ENCODE measurements at regions not wholly inside any gene's neighbourhood (a gene's known extent, or its start where the extent isn't known, plus 50 kb on each side); places are given as distances from the start of the nearest gene placed in this dataset.
A peak's percentile ranks its signal among the peaks of the same experiment; 100 is the strongest.

- no peak for TF ChIP-seq CEBPZ (IDR thresholded peaks at IDR 0.05; ENCODE audit: low read length)
Observed at GRCh38 chr9:75803130-75803529, 87.3 kb upstream of the PCSK5 start (continued).

DNA sequence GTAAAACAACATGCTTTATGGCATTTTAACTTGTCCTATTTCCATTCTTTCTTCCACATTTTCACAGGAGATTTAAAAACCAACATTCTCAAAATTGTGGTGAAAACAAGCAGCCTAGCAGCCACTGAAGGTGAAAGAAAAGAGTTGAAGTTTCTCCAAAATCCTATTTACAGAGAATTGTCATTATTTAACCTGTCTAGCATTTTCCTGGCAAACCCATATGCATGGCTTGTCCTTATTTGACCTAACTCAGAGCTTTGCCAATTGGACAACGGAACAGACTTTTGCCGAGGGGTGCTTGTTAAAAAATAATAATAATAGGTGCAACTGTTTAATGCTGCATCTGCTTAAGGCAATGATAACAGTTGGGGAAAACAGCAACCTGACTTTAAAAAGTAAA lies 80.4 kb upstream of the PCSK5 start:
- H3K9ac ChIP-seq (ENCODE audit: insufficient read depth, low read depth, low read length): no peak overlapping the region
- H3K79me2 ChIP-seq (ENCODE audit: insufficient read depth, low read length): no peaks in the 10 kb centered on the region
- H3K4me2 ChIP-seq (ENCODE audit: low read depth, low read length): no peak overlapping the region
- no TSS peak for BruUV-seq (replicated peaks)
- H3K9me3 ChIP-seq (ENCODE audit: low read length): peaks cover 39% of the 10 kb centered on the region
- WGBS (ENCODE audit: low lambda C conversion rate): 2% methylated on average over 2 of the region's 2 CpGs
- FAIRE-seq: no peak
- TF ChIP-seq ZNF235 (CRISPR knock-in tag; IDR thresholded peaks at IDR 0.05; ENCODE audit: borderline replicate concordance) (no peak), TBX3 (IDR thresholded peaks at IDR 0.05; ENCODE audit: borderline replicate concordance) (no peak)
- intact Hi-C loops (cut with micrococcal nuclease; ENCODE audit: unreplicated experiment): no loop called here
- DNase-seq (ENCODE audit: low spot score): no peak
- H3K36me3 ChIP-seq (replicated peaks in 1 of 2; ENCODE audit: control insufficient read depth in 1 of 2, insufficient read depth in 2 of 2, low read length in 2 of 2): no peaks in the 10 kb centered on the region
- no peak overlapping the region for H2AFZ ChIP-seq (ENCODE audit: low read length)
- H4K20me1 ChIP-seq (ENCODE audit: insufficient read depth, low read length): no peaks in the 10 kb centered on the region
- H3K27me3 ChIP-seq (ENCODE audit: control insufficient read depth in 1 of 2, insufficient read depth in 2 of 2, low read length in 2 of 2): no peaks in the 10 kb centered on the region
- H3K4me3 ChIP-seq (replicated peaks in 1 of 3; ENCODE audit: insufficient read depth in 1 of 3, low read depth in 2 of 3, low read length in 3 of 3): no peak overlapping the region
- no peak overlapping the region for H3K27ac ChIP-seq (ENCODE audit: extremely low read length, insufficient read depth, low read length)
- in situ Hi-C loops (cut with HindIII; ENCODE audit: extremely low pct_ligation_motif_present, low pct_unique_long_range_greater_than_20kb): no loop called here
- no peak for ATAC-seq
- no peaks in the 10 kb centered on the region for H3K4me1 ChIP-seq (ENCODE audit: insufficient read depth, low read length)
- ChIA-PET POLR2A (no interaction called here), CTCF (ENCODE audit: low intra/inter-chr PET ratio, low total read pairs) (no interaction called here)

- intact Hi-C loops (cut with micrococcal nuclease; ENCODE audit: unreplicated experiment) (no loop called here), in situ Hi-C loops (cut with HindIII; ENCODE audit: extremely low pct_ligation_motif_present, low pct_unique_long_range_greater_than_20kb) (no loop called here)
- Histone ChIP-seq H4K20me1 (ENCODE audit: insufficient read depth, low read length) (no peaks in the 10 kb centered on the region), H3K4me3 (replicated peaks in 1 of 3; ENCODE audit: insufficient read depth in 1 of 3, low read depth in 2 of 3, low read length in 3 of 3) (no peak overlapping the region), H3K36me3 (replicated peaks in 1 of 2; ENCODE audit: control insufficient read depth in 1 of 2, insufficient read depth in 2 of 2, low read length in 2 of 2) (no peaks in the 10 kb centered on the region), H2AFZ (ENCODE audit: low read length) (no peak overlapping the region), H3K9ac (ENCODE audit: insufficient read depth, low read depth, low read length) (no peak overlapping the region), H3K9me3 (ENCODE audit: low read length) (peaks cover 42% of the 10 kb centered on the region), H3K4me2 (ENCODE audit: low read depth, low read length) (no peak overlapping the region), H3K27ac (ENCODE audit: extremely low read length, insufficient read depth, low read length) (no peak overlapping the region), H3K79me2 (ENCODE audit: insufficient read depth, low read length) (no peaks in the 10 kb centered on the region), H3K4me1 (ENCODE audit: insufficient read depth, low read length) (no peaks in the 10 kb centered on the region), H3K27me3 (ENCODE audit: control insufficient read depth in 1 of 2, insufficient read depth in 2 of 2, low read length in 2 of 2) (no peaks in the 10 kb centered on the region)
- TF ChIP-seq ZKSCAN5 (CRISPR knock-in tag; IDR thresholded peaks at IDR 0.05): no peak
- TF ChIP-seq MAFK (conservative IDR thresholded peaks at IDR 0.05 in 1 of 2, IDR thresholded peaks at IDR 0.05 in 1 of 2; ENCODE audit: low read length in 2 of 2): peak in 1 of 2 experiments; percentile 64; a peak in 2 of 4 replicates
- CTCF ChIA-PET (ENCODE audit: low intra/inter-chr PET ratio, low total read pairs): no interaction called here
- no TSS peak for BruUV-seq (replicated peaks)
- ATAC-seq: no peak
- no peak for FAIRE-seq
- DNase-seq (ENCODE audit: low spot score): no peak
- POLR2A ChIA-PET: no interaction called here
Observed at GRCh38 chr9:75811692-75812091, 78.8 kb upstream of the PCSK5 start.
